Calu3 (cell line): ENCODE measurements at regions not wholly inside any gene's neighbourhood (a gene's known extent, or its start where the extent isn't known, plus 50 kb on each side); places are given as distances from the start of the nearest gene placed in this dataset.

Experiments used
- BruUV-seq: library from RNA; stranded (reverse); fragments of 400-500 nt; replicated peaks from 2 replicates; lab custom pipeline; 2021; lab: Mats Ljungman, UMichigan
- CTCF ChIA-PET: fragments of 300-600 bp; sonication (Branson Sonifier 250); formaldehyde crosslinking; loops from one replicate; lab custom pipeline; 2022; ENCODE audit warnings: antibody characterized with exemption; lab: Charles Lee
- DNase-seq: peaks from one replicate; pipeline ENCODE4 v3.0.0; 2022
- H3K27ac Mint-ChIP-seq: one replicate; pipeline ENCODE4 v1.8.0; 2022; ENCODE audit warnings: mixed read lengths; ENCODE audit not compliant: unreplicated experiment
- H3K27me3 Mint-ChIP-seq: one replicate; pipeline ENCODE4 v1.8.0; 2022; ENCODE audit warnings: mixed read lengths; ENCODE audit not compliant: unreplicated experiment
- H3K36me3 Mint-ChIP-seq: one replicate; pipeline ENCODE4 v1.8.0; 2022; ENCODE audit warnings: mild to moderate bottlenecking, moderate library complexity, mixed read lengths; ENCODE audit not compliant: insufficient read depth, unreplicated experiment
- H3K4me1 Mint-ChIP-seq: one replicate; pipeline ENCODE4 v1.8.0; 2022; ENCODE audit warnings: mild to moderate bottlenecking, low read depth, mixed read lengths; ENCODE audit not compliant: unreplicated experiment
- H3K4me3 Mint-ChIP-seq: one replicate; pipeline ENCODE4 v1.8.0; 2022; ENCODE audit warnings: mild to moderate bottlenecking, low read depth, moderate library complexity, mixed read lengths; ENCODE audit not compliant: unreplicated experiment
- H3K9me3 Mint-ChIP-seq: one replicate; pipeline ENCODE4 v1.8.0; 2022; ENCODE audit warnings: low read depth, mixed read lengths; ENCODE audit not compliant: unreplicated experiment
- intact Hi-C: fragments of 100-400 bp; cut with micrococcal nuclease; formaldehyde crosslinking; loops from one replicate; pipeline ENCODE4 v1.10.0; 2022; ENCODE audit not compliant: unreplicated experiment
- TF ChIP-seq, protein P1 (sequence below): fragments of 200-600 bp; IDR thresholded peaks from one replicate; pipeline ENCODE4 v1.8.0; 2022; ENCODE audit warnings: antibody characterized with exemption; ENCODE audit not compliant: unreplicated experiment

DNA sequence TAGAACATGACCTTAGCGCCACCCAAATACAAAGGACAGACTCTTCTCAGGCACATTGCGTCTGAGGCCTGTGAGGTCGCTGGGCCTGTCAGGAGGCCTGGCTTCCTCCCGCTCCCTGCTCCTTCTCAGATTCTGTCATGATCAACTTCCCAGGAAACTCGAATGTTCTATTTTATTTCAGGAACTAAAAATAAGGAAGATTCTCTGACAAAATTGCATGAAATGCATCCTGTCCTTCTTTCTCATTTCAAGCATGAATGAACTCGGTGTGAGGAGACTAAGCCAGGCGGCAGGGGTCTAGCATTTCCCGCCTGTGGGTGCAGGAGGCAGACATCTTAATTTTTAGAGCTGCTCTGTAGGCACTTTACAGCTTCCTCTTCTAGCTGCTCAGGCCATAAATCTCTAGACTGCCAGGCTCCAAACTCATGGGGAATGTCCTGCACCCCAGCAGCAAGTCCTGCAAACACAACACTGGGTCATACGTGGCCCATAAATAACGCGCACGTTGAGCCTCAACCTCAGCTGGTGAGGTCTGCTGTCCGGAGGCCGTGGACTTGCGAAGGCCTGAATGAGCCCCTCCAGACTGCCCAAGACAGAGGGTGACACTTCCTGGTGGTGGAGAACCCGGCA lies 109.7 kb upstream of the ZNF236 start:
- no peak overlapping the region for H3K4me3 Mint-ChIP-seq
- intact Hi-C loops = no loop called here
- H3K27me3 Mint-ChIP-seq = no peaks in the 10 kb centered on the region
- H3K4me1 Mint-ChIP-seq = no peaks in the 10 kb centered on the region
- no peak for DNase-seq
- no peak overlapping the region for H3K27ac Mint-ChIP-seq
- CTCF ChIA-PET = no interaction called here
- TF ChIP-seq, protein P1, sequence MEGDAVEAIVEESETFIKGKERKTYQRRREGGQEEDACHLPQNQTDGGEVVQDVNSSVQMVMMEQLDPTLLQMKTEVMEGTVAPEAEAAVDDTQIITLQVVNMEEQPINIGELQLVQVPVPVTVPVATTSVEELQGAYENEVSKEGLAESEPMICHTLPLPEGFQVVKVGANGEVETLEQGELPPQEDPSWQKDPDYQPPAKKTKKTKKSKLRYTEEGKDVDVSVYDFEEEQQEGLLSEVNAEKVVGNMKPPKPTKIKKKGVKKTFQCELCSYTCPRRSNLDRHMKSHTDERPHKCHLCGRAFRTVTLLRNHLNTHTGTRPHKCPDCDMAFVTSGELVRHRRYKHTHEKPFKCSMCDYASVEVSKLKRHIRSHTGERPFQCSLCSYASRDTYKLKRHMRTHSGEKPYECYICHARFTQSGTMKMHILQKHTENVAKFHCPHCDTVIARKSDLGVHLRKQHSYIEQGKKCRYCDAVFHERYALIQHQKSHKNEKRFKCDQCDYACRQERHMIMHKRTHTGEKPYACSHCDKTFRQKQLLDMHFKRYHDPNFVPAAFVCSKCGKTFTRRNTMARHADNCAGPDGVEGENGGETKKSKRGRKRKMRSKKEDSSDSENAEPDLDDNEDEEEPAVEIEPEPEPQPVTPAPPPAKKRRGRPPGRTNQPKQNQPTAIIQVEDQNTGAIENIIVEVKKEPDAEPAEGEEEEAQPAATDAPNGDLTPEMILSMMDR = no peak
- no peaks in the 10 kb centered on the region for H3K9me3 Mint-ChIP-seq
- BruUV-seq = no TSS peak
- no peaks in the 10 kb centered on the region for H3K36me3 Mint-ChIP-seq

DNA sequence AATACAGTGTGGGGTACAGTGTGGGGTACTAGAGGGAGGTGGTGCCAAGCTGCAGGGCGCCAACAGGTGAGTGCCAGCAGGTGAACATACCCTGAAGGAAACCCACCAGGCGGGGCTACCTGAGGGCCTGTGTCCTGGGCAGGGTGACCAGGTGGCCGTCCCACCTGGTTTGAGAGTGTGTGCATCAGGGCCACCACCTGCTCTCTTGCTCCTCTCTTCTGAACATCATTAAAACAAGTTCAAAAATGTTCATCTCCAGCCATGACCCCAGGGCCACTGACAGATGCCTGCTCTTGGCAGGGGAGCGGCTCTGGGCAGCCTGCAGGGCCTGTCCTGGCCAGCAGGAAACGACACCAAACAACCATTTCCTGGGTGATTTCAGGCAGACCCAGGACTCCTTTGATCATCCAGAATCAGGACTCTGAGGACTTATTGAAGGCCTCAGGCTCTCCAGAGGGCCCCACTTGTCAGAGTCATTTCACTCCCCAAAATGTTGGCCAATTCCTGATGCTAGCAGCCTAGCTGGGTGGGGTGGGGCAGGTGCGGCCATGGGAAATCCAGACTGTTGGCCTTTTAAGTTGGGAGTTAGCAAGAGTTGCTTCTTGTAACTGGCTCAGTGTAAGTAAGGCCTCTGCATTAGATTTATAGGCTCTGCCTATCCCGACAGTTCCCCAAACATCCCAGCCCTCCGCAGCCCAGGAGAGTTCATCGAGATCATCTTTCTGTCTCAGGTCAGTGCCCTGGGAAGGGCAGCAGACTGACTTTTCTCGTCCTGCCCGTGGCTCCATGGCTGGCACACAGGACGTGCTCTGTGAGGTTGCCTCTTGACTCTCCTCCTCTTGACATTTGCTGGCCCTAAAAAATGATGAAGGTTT lies 111.5 kb upstream of the ZNF236 start:
- no peak overlapping the region for H3K4me3 Mint-ChIP-seq
- H3K4me1 Mint-ChIP-seq = no peaks in the 10 kb centered on the region
- H3K27me3 Mint-ChIP-seq = peaks cover 2% of the 10 kb centered on the region
- no peaks in the 10 kb centered on the region for H3K9me3 Mint-ChIP-seq
- no peaks in the 10 kb centered on the region for H3K36me3 Mint-ChIP-seq
- no peak for DNase-seq
- CTCF ChIA-PET = interaction anchor here (0.5 to 2.2 kb wide), 2 partner anchors 19 to 312 kb away, joined by 3 to 11 read pairs; no protein-coding TSS in a partner anchor
- no peak overlapping the region for H3K27ac Mint-ChIP-seq
- intact Hi-C loops = loop anchor here (2.0 kb wide), 1 partner anchor 312 kb away; no protein-coding TSS in a partner anchor
- BruUV-seq = no TSS peak
- TF ChIP-seq, protein P1 = no peak

DNA sequence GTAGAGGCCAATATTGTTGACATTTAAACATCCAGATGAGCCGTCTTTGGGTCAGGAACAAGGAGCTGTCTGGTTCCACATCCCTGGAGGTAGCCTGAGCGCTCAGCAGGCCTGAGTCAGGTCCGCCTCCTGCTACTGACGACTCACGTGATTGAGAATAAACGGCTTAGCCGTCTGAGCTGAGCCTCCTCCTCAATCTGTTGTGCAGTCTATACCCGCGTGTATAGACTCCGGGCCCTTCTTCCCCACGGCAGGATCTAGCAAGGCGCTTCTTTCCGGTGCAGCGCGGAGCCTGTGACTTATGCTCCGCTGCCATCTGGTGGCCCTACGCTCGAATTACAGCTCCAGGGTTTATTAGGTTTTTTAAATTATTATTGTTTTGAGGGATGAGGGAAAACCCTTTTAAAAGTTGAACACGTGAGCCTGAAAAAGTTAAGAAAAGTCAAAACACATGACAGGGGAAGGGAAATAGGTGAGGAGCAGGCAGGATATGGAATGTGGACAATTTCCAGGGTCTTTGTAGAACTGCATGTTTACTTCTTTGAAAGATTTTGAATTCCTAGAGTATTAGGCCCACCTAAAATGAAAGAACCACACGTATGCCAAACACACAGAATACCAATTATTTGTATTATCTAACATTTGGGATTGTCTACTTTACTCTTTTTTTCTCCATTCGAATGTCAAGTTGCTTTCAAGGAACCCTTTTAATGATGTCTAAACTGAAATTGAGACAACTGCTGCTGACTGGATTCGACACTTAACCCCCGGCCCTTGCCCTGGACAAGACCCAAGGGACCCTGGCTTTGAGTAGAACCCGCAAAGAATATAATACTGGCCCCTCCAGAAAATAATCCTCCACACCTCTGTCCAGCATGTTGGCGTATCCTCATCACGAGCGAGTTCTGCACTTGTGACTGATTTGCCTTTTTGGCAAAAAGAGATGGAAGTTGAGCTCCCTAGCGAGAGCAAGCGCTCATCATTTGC lies 112.4 kb upstream of the ZNF236 start:
- H3K27me3 Mint-ChIP-seq = peaks cover 11% of the 10 kb centered on the region
- H3K27ac Mint-ChIP-seq = no peak overlapping the region
- no TSS peak for BruUV-seq
- no peak overlapping the region for H3K4me3 Mint-ChIP-seq
- no peaks in the 10 kb centered on the region for H3K9me3 Mint-ChIP-seq
- intact Hi-C loops = loop anchor here (2.0 kb wide), 1 partner anchor 311 kb away; no protein-coding TSS in a partner anchor
- CTCF ChIA-PET = interaction anchor here (0.6 to 2.2 kb wide), 7 partner anchors 15 to 1668 kb away, joined by 3 to 11 read pairs (median 3); no protein-coding TSS in a partner anchor
- no peaks in the 10 kb centered on the region for H3K36me3 Mint-ChIP-seq
- H3K4me1 Mint-ChIP-seq = no peaks in the 10 kb centered on the region
- TF ChIP-seq, protein P1 = peak; percentile 91
- peak; percentile 42 for DNase-seq
